GM21737 (cell line): ENCODE measurements at regions not wholly inside any gene's neighbourhood (a gene's known extent, or its start where the extent isn't known, plus 50 kb on each side); places are given as distances from the start of the nearest gene placed in this dataset.
"Not testable (repeated sequence)": the region's sequence is repeated elsewhere in the genome, so short reads cannot be mapped to it uniquely, and the experiment has no call there.

Experiments used
- ATAC-seq: cut with Tn5 transposase; IDR thresholded peaks from one replicate; pipeline ENCODE4 v1.9.1; 2021; ENCODE audit warnings: mild to moderate bottlenecking, moderate library complexity; ENCODE audit not compliant: unreplicated experiment

- no peak for ATAC-seq
These were observed 196.3 kb downstream of the DCDC2C start for GRCh38 chr2:3899536-3900155.

GRCh38 chr2:3902131-3902530 is 198.8 kb downstream of the DCDC2C start:
- ATAC-seq, result no peak

GRCh38 chr2:3904061-3904460 is 200.7 kb downstream of the DCDC2C start:
- ATAC-seq, result no peak

DNA sequence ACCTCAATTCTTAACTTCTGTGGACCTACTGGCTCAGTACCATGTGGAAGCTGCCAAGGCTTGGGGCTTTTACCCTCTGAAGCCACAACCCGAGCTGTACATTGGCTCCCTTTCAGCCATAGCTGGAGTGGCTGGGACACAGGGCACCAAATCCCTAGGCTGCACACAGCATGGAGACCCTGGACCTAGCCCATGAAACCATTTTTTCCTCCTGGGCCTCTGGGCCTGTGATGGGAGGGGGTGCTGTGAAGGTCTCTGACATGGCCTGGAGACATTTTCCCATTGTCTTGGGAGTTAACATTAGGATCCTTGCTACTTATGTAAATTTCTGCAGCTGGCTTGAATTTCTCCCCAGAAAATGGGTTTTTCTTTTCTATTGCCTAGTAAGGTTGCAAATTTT is 205.1 kb downstream of the DCDC2C start:
- not testable (repeated sequence) for ATAC-seq

- ATAC-seq, result no peak
These were observed 208.6 kb downstream of the DCDC2C start for GRCh38 chr2:3911882-3912455.

DNA sequence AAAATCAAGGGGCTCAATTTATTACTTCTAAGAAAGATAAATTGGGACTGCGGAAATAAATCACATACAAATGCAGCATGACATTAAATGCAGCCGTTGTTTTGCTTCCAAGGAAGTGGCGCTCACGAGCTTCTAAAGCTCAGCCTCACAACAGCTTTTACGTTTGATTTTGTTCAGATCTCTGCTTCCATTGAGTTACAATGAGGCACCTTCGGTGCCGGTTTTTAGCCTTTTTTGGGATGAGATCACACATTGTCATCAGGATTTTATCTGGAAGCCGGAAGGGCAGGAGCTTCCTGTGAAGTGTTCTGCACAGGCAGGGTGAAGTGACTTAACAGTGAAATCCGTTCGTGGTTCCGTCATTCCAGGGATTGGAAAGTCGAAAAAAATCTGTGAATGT is 209.8 kb downstream of the DCDC2C start:
- no peak for ATAC-seq

- ATAC-seq, result no peak
These were observed 210.9 kb downstream of the DCDC2C start for GRCh38 chr2:3914241-3914640.

DNA sequence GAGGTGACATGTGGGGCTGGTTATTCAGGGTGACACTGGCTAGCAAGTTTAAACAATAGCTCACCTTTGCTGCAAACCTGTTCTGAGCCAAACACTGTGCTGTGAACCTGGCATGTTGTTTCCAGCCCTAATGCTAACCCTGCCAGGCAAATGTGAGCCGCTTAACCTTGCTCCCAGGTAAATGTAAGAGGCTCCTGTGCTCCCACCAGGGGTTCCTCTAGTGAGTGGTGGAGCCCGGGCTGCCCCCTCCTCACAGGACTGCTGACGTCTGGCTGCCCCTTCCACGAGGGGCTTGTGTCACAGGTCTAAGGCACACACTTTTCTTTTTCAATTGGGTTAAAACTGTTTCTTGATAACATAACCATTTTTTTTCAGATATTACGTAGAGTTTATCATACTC is 223.7 kb downstream of the DCDC2C start:
- ATAC-seq, result no peak

GRCh38 chr2:3929374-3929773 is 226.0 kb downstream of the DCDC2C start:
- no peak for ATAC-seq

- no peak for ATAC-seq
These were observed 226.9 kb downstream of the DCDC2C start for GRCh38 chr2:3930246-3930645.

GRCh38 chr2:3940661-3941060 is 237.3 kb downstream of the DCDC2C start:
- no peak for ATAC-seq

DNA sequence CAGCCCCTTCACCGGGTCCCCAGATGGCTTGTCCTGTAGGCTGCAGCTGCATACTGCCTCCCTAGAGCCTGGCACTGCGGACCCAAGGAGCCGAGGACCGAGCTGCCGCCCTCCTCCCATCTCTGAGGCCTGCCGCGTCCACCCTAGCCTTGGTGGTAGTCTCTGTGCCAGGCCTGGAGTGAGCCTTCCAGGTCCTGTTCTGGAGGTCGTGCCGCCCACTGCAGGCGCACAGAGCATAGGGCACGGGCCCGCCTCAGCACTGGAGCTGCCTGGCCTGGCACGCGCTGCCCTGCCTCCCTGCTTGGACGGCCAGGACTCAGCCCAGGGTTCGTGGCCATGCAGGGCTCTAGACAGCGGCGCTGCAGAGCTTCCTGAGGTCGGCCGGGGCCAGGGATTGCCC is 239.5 kb downstream of the DCDC2C start:
- no peak for ATAC-seq

DNA sequence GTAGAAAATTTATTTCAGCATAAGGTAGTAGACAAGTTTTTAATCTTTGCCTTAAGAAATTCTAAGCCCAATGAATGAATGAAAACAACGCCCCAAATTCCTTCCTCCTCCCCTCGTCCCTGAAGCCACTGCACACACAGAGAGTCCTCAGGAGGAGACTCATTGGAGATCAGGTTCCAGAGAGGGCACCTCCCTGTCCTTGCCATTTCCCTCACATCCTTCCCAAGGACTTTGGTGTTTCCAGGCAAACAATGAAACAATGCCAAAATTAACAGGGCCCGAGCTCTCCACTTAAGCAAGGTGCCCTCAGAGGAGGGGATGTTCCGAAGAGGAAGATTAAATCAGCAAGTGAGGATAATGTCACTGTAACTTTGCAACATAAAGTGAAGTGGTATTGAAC is 240.7 kb downstream of the DCDC2C start:
- no peak for ATAC-seq

DNA sequence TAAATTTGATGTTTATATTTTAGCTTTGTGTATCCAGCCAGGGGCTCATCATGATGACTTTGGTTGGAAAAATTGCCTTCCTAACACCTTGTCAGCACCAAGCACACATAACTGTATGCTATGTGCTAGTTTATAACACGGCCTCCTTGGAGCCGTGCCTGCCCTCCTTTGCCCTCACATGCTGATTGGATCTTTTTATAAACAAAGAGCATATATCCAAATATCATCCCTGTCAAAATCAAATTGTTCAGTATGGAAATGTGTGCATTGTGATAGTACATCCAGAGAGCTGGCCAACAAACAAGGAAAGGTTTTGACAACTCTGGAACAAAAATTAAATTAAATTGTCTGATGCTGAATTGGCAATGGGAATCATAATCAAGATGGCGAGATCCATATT is 241.5 kb downstream of the DCDC2C start:
- ATAC-seq, result no peak

GRCh38 chr2:3948191-3948590 is 244.8 kb downstream of the DCDC2C start:
- ATAC-seq, result no peak

GRCh38 chr2:3951131-3951954 is 248.0 kb downstream of the DCDC2C start:
- ATAC-seq, result no peak

DNA sequence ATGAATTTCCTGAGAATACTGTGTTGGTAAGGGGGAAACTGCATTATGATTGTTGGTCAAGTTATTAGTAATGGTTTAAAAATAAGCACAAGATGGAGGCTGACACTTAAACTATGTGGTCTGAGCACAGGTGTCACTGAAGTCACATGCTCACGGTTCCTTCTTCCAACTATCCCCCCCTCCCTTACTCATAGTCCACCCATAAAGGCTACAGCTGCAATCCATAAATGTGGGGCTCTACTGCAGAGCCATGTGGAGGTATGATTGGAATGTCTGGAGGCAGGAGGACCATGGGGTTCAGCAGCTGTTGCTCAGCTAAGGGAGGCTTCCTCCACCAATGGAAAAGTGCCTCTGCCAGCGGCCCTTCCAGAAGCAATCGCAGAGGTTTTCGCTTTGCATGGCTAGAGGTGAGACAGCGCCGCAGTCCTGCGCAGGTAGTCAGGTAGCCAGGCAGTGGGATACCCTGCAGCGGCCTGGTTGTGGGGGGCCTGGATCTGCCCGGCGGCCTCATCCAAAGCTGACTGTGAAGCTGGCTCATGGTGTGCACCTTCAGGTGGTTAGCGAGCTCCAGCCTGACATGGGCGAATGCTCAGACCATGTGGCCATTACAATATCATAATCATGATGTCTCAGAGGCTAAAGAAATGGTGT is 249.6 kb downstream of the DCDC2C start:
- ATAC-seq, result no peak

DNA sequence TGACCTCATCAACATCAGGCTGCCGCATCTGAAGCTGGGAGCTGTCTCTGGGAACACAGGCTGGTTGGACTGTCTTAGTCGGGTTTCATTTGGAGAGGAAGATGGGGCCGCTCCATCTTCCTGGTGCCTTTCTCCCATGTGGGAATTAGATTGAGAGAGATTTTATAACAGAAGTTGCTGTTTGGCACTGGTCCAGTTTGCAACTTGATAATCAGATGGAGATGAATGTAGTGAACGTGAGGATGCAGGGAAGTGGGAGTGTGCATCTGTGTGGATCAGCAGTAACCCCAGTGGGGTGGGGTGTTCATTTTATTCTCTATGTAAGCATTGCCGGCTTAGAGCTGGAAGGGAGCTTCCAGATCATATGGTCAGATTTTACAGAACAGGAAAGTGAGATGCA is 250.9 kb downstream of the DCDC2C start:
- no peak for ATAC-seq

DNA sequence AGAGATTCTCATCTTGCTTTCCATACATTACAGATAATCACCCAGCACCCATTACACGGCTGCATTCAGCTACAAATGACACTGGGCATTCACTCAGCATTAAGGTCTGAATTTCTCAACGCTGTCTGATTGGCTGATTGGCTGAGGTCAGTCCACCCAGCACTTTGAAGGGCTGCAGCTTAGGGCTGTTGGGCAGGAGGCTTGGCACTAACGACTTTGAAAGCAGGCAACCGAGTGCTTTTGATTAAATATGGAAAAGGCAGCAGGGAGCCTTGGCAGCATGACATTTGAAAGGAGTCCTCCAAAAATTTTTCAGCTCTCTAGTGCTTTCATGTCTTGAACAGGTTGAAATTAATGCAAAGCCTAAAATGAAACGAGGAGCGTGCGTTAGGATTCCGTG is 253.0 kb downstream of the DCDC2C start:
- no peak for ATAC-seq

DNA sequence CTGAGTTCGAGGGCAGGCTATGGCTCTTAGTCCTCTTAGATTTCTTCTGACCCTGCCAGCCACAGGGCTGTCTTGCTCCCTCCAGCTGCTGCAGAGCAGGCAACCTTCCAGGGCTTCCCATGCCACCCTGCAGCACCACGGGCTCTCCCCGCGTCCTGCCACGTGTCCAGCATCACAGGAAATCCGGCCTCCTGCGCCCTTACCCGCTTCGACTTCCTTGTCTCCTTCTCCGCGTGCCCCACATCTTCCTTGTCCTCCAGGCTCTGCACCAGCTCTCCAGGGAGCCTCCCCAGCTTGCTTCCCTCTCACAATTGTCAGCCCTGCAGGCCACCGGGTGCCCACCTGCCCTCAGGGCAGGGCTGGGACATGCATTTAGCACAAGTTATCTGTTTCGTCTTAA is 253.5 kb downstream of the DCDC2C start:
- no peak for ATAC-seq

DNA sequence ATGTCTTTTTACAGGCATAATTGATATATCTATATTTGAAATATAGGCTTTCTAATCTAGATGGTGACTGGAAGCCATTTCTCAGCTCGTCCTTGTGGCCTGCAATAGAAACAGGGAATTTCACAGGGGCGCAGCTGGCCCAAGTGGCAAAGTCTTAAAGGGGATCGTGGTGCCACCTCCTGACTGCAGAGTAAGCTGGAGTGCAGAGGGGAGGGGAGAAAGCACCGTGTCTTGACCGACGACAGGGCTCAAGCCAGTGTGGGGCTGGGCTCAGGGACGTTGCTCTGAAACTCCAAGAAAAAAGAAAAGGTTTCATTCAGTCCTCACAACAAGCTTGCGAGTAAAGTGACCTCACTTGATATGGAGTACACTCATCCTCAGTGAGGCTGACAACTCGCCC is 255.1 kb downstream of the DCDC2C start:
- no peak for ATAC-seq

DNA sequence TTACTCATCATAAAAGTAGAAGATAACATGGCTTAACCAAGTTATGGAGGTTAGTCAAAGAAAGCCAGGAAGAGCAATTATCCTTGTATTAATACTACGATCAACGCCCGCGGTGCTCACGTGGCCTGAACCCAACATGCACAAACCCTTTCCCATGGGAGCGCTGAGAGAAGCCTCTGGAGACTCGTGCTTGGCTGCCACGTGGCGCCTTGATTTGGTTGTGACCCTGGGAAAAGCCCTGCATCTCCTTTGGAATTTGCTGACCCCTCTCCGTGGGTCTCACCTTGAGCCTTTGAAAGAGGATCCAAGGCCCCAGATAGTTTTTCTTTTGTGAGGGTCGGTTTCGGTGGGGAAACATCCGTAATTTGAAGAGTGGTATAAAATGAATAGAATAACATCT is 255.6 kb downstream of the DCDC2C start:
- no peak for ATAC-seq
